Stimulated activated CD4-positive, alpha-beta T cell treated with anti-CD3 and anti-CD28 coated beads, Interleukin-1b, Interleukin-23, amount 100 ng/mL, for 24 hours (primary cell): ENCODE measurements at regions not wholly inside any gene's neighbourhood (a gene's known extent, or its start where the extent isn't known, plus 50 kb on each side); places are given as distances from the start of the nearest gene placed in this dataset.
"Not testable (repeated sequence)": the region's sequence is repeated elsewhere in the genome, so short reads cannot be mapped to it uniquely, and the experiment has no call there.

Source experiments
- DNase-seq, 4 experiments: peaks; one replicate each; pipeline ENCODE4 v3.0.0-alpha.2; 2020; ENCODE audit warnings: low read depth in 4 of 4, low spot score in 1 of 4

- no peak for DNase-seq
Observed at GRCh38 chr13:74264333-74264732, 130.1 kb upstream of the KLF12 start.

DNA sequence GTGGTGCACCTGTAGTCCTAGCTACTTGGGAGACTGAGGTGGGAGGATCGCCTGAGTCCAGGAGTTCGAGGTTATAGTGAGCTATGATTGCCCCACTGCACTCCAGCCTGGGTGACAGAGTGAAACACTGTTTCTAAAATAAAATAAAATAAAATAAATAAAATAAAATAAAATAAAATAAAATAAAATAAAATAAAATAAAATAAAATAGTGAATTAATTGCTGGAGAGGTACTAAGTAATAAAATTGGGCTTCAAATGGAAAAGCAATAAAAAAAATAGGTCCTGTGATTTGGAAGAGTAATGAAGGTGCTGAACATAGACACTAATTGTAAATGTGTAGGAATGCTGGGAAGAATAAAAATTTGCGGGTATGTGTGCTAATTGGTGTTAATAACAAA is 126.2 kb upstream of the KLF12 start:
- DNase-seq, result not testable (repeated sequence)

GRCh38 chr13:74259641-74260040 is 125.4 kb upstream of the KLF12 start:
- no peak for DNase-seq

- no peak for DNase-seq
Observed at GRCh38 chr13:74258961-74259360, 124.8 kb upstream of the KLF12 start.

GRCh38 chr13:74256969-74257368 is 122.8 kb upstream of the KLF12 start:
- DNase-seq, result no peak

DNA sequence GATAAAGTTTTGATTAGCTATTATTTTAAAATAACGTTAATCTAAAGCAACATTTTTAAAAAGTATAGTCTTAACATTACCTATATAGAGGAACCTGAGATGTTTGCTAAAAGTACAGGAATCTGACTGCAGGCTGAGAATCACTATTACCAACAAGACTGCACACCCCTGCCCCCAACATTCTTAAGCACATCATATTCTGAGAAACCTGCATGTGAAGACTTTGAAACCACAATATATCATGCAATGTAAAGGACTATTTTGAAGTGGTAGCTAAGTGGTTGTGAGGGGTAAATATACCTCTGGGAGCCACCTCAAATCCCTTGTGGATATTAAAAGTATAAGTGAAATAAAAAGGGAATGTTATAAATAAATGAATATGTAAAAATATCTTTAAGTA is 119.0 kb upstream of the KLF12 start:
- no peak for DNase-seq

DNA sequence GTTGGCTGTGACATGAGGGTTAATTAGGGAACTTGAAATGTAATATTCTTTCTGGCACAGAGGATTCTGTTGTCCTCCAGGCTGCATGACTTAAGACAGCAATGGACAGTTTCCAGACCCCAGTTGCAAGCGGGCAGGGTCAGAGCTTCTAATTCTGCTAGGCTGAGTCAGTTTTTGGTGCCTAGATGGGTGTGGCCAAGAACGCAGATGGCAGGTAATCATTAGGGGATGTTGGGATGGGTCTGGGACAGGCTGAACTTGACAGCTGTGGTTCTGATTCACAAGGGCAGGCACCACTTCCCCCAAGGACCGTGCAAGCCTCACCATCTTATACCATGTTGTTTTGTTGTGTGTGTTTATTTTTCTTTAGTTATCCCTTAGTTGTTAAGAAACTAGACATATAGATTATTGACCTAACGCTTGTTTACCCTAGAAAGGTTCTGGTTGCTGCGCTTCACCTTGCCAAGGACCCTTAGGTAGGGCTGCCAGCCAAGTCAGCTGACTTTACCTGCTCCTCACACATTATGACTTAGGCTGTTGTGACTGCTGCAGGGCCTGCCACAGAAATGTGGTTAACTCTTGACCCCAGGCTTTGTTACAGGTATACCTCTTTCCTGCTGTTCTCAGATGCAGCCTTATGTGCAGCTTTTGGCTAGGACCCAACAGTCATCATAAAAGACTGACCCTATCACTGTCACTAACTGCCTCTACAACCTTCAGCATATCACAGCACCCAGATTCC is 117.7 kb upstream of the KLF12 start:
- no peak for DNase-seq

DNA sequence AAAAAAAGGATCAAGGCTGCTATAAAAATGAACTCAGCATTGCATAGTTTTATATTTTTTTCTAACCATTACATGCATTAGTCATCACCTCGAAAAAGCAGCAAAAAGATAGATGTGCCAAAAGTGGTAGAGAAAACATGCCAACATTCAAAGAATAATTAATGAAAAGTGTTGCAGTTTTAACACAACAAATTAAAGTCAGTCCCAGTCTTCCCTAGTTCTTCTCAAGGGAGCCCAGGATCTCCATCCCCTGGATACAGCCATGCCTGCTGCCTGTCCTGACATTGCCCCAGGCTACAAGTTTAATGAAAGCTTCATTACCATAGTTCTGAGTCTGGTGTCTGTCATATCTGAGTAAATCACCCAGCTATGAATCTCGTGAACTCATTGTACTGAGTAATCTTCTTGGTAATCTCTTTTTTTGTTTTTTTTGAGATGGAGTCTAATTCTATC is 116.6 kb upstream of the KLF12 start:
- no peak for DNase-seq

DNA sequence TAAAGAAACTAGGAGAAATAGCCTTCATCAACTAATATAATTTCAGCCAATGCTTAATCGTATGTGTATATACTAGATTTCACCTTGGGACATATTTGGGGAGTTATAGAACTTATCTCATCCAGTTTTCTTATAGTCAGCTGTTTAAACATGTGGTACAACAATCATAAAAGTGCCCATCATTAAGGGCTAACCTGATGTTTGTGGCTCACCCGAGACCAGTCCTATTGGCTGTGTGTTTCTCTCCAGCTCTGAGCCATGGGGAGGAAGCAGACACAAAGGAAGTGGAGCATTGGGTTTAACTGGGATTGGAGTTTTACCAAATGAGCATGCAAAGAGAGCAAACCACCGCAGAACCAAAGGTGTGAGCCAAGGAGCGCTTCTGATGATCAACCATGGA is 114.3 kb upstream of the KLF12 start:
- DNase-seq, result no peak

DNA sequence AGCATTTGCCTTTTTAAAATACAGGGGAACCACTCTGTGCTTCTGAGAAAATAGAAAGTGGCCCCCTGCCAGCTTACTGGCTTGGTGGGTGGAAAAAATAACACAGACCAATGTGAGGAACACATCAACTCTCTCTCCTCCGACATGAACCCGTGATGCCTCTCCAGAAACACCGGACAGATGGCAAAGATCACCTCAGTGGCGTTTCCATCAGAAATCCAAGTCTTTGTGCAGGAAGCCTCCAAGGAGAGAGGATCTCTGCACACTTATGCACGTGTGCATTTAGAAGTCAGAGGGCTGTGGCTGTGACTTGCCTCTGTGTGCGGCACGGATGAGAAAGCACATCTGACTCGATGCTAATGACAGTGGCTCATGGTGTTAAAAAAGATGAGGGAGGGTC is 112.3 kb upstream of the KLF12 start:
- DNase-seq, result no peak

DNA sequence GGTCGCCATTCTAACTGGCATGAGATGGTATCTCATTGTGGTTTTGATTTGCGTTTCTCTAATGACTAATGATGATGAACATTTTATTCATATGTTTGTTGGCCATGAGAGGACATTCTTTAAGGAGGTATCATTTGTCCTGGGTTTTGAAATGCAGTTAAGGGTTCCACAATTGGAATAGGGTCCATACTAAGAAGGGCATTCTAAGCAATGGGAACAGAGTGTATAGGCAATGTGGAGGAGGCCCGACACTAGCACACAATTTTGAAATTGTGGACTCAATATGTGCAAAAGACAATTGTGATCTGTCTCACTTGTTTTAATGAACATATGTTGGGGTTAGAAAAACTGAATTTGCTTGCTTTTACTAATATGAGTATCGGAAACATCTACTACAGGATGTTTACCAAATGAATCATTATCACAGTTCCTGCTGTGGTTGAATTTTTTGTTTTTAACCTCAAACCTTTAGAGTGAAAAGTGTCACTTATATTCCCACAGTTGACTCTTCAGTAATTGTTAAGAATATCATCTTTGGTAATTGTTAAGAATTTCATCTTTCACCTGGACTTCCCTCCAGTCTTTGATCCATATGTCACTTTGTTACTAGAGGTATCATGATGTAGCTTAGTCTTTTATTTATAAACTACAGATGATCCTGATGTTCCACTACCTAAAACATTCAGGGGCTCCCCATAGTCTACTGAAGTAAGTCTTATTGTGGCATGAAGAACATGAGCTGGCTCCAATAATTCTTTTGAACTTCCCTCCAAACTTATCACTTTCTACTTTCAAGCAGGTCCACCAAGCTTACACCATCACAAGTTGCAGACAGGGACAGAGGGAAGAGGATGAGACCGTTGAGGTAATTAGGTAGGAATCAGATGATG is 109.7 kb upstream of the KLF12 start:
- DNase-seq, result no peak

- DNase-seq, result not testable (repeated sequence)
Observed at GRCh38 chr13:74241343-74241742, 107.1 kb upstream of the KLF12 start.

GRCh38 chr13:74230984-74231501 is 96.8 kb upstream of the KLF12 start:
- DNase-seq, result no peak

- DNase-seq, result no peak
Observed at GRCh38 chr13:74229242-74229641, 95.0 kb upstream of the KLF12 start.

DNA sequence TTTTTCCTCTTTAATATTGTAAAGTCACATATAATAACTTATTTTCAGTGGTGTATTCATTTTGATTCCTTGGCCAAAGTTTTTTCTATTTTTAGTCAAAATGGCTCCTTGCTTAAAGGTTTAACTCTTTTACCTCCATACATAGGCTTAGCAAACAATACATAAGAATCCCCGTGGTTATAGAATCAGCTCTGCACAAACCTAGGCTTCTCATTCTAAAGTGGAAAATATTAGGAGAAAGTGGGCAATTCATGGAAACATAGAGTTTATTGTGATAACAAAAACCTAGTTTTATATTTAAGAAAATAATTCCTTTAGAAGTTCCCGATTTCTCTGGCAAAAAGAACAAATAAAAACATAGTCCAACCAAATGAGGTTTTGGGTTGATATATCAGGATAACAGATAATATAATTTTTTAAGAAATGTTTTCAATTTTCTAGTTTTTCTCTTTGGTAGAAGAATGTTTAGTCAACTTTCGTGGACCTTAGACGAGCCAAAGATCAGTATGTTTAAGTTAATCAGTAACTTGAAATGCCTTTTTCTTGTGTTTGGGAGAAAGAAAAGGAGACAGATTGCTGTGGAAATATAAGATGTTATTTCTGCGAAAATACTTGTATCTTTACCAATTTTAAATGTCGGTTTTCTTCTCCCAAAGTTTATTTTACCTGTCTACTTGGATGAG is 93.4 kb upstream of the KLF12 start:
- no peak for DNase-seq

GRCh38 chr13:74226791-74227475 is 92.7 kb upstream of the KLF12 start:
- no peak for DNase-seq

- no peak for DNase-seq
Observed at GRCh38 chr13:74221752-74222151, 87.5 kb upstream of the KLF12 start.

DNA sequence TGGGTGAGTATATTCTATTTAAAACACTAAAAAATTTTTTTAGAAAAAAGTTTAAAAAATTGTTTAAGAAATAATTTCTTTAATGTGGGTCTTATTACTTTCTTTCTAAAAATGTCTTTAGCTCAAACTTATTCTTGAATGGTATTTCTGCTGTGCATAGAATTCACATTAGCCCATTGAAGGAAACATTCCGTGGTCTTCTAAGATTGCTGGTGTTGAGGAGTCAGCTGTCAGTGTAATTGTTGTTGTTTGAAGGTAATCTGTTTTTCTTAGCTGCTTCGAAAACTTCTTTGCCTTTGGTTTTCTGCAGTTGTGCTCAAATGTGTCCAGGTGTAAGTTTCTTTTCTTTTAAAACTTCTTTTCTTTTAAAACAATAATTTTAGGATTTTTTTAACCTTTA is 85.4 kb upstream of the KLF12 start:
- no peak for DNase-seq

DNA sequence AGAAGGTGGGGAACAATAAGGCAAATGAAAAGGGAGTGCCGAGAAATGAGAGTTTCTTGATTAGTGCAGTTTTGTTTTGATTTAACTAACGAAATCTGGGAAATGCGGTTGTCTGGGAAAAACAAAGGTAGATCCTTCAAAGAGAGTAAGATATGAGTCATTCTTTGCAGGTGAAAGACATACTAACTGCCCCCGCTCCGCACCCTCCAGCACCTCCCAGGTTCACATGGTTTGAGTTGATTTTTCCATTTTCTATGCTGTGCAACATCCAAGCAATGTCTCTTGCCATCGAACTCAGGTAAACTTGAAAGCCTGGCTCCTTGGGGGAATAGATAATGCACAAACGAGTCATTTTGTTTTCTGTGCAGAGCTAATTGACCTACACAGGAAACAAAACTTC is 84.1 kb upstream of the KLF12 start:
- DNase-seq, result no peak

DNA sequence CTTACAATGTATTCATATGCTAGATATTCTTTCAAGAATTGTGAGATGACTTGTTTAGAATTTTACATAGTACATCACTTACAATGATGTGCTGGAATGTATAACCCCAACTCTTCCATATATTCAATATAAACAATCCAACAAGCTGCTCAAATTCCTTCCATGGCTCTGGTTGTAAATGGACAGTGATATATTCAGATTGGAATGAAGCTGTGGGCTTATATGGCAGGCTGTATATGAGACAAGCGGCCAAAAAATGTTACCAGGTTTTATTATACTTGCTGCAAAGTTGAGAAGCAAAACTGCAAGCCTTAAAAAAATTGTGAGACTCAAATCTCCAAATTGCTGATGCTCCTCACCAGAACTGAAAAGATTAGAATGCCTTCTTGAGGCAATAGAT is 83.6 kb upstream of the KLF12 start:
- DNase-seq, result no peak

DNA sequence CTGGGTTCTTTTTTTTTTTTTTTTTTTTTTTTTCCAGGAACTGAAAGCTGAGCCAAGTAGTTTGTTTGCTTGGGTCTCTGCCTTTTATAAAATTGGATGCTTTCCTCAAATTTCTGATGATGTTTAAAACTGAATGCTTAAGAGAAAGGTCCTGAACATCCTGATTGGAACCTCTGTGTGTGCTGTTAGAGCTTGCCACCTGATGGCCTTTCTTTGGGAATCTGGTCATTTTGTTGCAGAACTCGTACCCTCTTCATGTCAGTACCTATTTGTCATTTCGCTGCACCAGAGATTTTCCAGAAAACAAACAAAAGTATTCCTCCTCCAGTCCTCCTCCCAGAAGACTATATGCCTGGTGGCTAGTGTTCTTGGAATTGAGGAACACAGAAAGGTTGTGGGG is 81.2 kb upstream of the KLF12 start:
- no peak for DNase-seq
